A673 (cell line): ENCODE measurements at regions not wholly inside any gene's neighbourhood (a gene's known extent, or its start where the extent isn't known, plus 50 kb on each side); places are given as distances from the start of the nearest gene placed in this dataset.

Source experiments
- CTCF ChIP-seq: fragments of 300-800, 200-600 bp; sonication (generic); conservative IDR thresholded peaks from 2 replicates; pipeline ENCODE4 v1.5.1; 2017; ENCODE audit warnings: low read depth, mild to moderate bottlenecking, antibody characterized with exemption, low read length, moderate library complexity, mixed read lengths
- EZH2 ChIP-seq: fragments of 200-600 bp; sonication (generic); IDR thresholded peaks from 2 replicates; pipeline ENCODE4 v1.6.1; 2017; ENCODE audit warnings: borderline replicate concordance, low read depth, mild to moderate bottlenecking, mixed read lengths, antibody characterized with exemption, low read length; ENCODE audit not compliant: poor library complexity, severe bottlenecking

GRCh38 chr9:74138182-74138581, 359.0 kb upstream of the RORB start:
- TF ChIP-seq CTCF (no peak), EZH2 (no peak)
